ENCODE measurements at regions not wholly inside any gene's neighbourhood (a gene's known extent, or its start where the extent isn't known, plus 50 kb on each side); places are given as distances from the start of the nearest gene placed in this dataset.

DNA sequence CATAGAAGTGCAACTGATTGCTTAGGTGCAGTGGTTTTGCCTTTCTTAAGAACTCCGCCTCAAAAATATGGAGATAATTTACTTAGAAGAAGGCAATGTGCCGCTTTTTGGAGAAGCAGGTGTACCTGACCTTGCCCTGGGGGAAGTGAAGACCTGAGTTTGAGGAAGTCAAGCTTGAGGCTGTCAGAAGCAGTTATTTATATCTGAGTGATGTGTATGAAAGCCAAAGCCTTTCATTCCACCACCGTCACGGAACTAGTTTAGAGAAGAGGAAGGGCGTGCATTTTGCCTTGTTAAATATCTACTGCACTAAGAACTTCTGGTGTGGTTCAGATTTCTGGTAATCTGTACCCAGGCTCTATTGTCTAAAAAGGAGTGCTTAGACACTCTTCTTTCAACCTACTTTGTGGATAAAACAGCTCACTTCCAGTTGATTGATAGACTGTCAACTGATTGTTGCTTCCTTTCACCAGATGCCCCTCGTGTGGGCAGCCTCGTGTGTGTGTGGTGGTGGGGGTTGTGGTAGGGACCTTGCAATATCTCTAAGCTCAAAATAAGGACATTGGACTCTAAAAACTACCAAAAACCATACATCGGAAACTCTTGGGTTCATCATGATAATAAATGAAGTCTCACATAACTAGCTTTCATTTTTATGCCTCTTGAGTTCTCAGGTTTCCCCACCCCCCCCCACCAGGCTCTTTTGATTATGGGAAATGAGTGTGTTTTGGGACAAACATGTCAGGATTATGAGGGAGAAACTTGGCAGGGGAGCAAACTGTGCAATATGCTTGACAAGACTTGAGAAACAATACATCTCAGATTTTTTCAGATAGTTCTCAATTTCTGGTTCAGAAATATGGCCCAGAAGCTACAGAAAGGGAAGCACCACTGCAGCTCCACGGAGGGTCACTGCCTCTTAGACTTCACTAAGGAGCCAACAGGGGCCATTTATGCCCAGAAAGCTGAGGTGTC is 78.6 kb downstream of the ARF6 start:
- DNase-seq (ENCODE audit: low spot score), result peak; percentile 71

DNA sequence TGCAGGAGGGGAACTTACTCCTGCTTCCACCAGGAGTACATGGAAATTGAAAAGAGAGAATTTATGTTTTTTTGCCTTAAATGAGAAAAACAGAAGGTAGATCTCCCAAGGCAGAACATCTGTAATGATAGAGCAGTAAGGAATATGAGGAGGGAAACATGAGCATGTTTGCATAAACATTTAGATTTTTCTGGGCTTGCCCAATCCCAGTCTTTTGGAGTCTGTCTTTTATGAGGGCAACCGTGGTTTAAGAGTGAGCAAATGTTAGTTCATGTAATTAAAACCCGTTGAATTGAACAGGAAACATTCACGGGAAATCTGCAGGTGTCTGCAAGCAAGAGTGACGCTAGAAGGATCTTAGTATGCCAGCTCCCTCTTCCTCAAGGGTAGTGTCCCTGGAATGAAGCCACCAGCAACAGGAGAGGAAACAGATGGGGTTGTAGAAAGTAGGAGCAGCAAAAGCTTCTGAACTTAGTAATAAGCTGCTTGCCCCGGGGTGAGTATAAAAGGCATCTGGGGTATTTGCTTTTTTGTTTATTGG is 79.3 kb downstream of the ARF6 start:
- peak; percentile 38 for DNase-seq (ENCODE audit: low spot score)

DNA sequence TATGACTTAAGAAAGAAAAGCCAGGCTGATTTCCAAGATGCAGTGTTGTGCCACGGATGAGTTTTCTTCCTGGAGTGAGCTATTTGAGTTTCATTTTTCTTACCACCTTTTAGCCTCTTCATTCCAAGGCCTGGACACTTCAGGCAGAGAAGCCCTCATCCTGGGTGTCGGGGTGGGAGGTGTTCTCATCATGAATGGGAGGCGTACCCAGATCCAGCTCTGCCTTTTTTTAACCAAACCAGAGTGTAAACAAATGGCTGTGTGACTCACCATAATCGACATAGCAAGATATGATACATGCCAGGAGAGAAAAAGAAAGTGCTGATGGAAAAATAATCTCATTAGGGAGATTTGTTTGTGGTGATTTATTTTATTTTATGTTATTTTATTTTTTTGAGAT is 79.9 kb downstream of the ARF6 start:
- DNase-seq (ENCODE audit: low spot score), result no peak

DNA sequence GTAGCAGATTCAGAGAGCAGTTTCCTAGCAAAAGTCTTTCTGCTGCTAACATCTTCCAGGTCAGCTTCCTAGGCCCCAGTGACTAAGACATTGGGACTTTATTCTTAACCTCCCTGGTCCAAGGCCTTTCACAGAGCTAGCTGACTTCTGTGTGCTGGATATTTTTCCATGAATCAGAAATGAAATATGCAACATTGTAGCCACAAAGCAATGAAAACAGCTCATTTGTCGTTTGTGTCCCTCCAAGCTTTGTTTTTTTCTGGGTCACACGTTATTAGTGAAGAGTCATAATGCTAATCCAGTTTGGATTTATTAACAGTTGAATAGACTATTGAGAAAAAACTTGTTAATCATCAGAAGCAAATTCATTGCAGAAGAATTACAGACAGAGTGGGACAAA is 82.4 kb downstream of the ARF6 start:
- DNase-seq (ENCODE audit: low spot score), result no peak

DNA sequence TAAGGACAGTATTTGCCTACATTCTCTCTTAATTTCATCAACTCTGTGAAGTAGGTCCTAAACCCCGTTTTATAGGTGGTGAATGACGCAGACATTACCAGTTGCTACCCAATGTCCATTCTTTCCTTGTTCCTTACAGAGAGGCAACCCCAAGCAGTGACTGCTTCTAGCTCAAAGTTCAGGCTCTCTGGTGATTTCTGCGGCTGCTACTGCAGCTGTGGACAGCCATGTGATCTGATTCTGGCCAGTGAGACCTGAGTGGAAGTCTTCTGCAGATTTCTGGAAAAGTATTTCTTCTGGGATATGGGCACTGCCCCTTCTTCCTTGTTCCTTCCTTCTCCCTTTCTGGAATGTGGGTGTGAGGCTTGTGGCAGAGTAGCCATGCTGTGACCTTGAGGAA is 82.9 kb downstream of the ARF6 start:
- DNase-seq (ENCODE audit: low spot score), result no peak

DNA sequence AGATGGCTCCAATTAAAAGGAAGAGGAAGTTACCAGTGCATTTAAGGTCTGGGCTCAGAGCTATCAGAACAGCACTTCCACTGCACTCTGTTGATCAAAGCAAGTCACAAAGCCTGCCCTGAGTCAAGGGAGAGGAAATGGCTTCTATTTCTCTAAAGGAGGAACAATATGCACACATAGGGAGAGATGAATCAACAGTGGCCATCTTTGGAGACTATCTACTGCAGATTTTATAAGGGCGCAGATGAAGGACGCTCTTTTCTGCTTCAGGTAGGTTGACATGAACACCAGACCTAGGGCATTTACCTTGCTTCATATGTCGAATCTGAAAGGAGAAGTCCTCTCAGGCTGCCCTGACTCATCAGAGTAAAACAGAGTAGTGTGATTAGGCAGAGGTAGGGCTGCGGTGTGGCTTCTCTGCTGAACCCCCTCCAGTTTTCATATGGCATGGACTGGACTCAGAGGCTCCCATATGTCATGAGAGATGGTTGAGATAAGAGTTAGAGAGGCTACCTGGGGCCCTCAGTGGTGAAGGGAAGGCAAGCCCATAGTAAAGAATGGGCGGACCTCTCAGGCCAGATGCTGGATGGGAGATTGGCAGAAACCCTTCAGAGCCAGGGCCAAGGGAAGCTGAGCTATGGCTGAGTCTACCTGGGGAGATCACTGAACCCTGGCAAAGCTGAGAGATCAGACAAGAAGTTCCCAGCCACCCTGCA is 84.4 kb downstream of the ARF6 start:
- peak; percentile 28 for DNase-seq (ENCODE audit: low spot score)

DNA sequence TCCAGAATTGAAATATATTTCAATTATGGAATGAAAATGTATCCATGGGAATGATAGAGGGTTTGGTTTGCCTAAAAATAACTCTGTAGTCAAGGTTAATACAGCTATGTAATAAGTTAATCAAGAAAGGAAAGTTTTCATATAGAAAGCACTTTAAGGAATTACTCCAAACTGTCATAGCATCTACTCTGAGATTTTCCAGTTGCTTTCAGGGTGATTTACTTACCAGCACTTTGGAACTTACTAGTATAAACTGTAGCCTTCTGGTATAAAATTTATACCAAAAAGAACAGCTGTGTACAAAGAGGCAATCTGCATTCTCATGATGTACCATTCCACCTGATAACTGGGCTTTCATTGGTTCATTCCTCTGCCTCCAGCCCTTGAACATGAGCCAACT is 87.1 kb downstream of the ARF6 start:
- no peak for DNase-seq (ENCODE audit: low spot score)

DNA sequence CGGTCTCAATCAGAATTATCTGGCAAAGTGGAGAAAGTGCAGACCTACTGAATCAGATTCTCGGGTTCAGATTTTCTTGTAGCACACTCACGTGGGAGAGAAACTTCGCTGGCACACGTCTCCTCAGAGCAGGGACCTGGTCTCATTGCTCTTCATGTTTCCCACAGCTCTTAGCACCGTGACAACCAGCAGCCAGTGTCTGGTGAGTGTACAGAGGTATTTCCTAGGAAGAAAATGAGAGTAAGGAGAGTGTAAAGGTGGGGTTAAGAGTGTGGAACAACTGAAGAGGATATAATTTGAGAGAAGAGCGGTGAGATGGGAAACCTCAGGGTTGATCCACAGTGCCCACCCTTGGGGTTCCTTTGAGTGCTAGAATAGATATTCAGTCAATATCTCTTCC is 89.2 kb downstream of the ARF6 start:
- no peak for DNase-seq (ENCODE audit: low spot score)

DNA sequence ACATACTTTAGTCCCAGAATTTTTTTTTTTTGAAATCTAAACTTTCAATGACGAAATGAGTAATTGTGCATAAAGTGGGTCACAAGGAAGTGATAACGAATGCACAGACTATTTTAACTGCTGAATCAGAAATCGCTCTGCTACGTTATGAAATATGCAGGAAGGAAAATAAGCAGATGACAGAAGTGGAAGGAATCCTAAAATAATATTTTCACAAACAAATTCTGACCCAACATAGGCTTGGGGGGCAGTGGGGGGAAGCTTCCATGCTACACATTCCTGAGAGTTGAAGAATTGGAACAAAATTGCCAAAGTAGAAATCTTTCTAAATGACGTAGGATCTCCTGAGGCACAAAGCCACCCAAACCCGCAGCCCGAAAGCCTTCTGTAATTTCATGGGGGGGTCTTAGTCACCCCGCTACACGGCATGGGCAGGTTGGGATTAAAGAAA is 89.6 kb downstream of the ARF6 start:
- DNase-seq (ENCODE audit: low spot score), result no peak

DNA sequence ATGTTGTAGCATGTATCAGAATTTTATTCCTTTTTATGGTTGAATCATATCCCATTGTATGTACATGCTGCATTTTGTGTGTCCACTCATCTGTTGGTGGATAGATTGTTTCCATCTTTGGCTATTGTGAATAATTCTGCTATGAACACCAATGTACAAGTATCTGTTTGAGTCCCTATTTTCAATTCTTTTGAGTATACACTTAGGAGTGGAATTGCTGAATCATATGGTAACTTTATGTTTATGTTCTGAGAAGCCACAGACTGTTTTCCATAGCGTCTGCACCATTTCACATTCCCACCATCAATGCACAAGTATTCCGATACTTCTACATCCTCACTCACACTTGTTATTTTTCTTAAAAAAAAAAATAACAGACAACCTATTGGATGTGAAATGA is 91.5 kb downstream of the ARF6 start:
- DNase-seq (ENCODE audit: low spot score), result no peak

DNA sequence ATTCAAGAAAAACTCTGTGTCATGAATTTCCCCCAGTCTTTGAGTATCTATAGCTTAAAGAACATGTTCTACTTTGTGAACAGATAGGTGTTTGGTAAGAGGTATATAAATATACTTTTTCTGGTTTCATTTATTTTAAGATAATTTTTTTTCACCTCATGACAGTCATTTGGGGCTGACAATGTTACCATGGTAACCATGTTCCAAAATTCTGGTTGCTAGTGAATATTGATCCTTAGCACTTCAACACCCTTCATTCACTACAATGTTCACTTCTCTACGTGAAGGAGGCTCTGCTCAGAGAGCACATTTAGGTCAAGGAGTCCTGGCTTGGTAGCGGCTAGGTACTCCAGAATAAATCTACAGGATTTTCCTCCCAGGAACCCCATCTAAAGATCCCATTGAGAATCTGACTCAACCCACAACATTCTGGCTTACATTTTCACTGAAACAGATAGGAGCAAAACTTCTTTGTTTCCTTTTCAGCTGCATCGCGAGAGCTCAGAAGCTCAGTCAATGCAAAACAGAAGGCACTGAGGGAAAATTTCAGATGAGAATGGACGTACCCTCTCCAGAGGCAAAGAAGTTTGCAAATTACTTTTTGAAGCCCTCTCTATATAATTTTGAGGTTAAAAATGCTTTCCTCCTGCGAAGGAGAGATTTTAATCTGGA is 93.6 kb downstream of the ARF6 start:
- no peak for DNase-seq (ENCODE audit: low spot score)

DNA sequence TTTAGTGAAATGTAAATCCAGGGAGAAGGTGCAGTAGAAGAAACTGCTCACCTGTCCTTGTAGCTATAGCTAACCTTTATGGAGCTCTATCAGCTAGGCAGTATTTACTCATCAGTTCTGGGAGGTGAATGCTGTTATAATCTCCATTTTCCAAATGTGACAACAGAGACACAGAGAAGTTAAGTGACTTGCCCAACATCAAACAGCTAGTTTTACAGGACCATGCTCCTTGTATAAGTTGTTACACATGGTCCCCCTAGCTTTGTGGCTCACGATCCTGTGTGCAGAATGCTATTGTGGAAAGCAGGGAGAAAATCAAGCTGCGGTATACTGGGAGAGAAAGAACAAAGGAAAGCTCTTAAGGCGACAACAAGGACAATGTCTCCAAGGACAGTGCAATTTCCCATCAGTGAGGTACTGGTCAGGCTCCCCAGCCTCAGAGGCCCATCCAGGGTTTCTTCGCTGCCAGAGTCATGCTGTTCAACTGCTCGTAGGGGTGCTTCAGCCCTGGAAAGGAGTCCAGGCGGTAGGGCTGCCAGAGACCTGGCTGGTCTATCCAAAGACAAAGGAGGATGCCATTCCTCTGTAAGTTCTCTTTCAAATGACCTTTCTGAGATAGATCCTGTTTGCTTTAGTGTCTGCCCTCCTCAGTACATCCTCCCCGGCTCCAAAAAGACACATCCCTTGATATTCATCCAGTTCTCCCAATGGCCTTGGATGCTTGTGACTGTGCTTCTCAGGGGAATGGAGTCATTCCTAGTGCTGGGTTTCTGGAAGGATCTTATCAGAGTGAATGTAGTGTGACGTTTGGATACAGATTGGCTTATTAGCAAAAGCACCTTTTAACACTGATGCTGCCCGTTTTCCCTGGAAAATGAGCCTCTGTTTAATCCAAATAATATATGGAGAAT is 95.5 kb downstream of the ARF6 start:
- no peak for DNase-seq (ENCODE audit: low spot score)

DNA sequence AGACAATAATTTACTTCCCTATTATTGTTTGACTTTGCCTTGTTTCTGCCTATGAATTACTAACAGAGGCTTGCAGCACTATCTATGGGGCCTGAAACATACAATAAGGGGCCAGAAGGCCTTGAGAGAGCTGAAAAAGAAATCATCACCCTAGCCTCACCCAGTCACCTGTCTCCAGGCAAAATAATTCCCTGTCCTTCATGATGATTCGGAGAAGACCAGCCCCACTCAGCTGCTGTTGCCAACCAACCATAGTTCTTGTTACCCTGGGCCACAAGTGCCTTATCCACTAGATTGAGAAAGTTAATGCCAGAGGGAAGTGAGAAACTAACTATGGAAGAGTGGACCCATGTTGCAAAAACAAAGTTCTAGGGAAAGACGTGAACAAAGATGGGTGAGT is 97.1 kb downstream of the ARF6 start:
- DNase-seq (ENCODE audit: low spot score), result no peak

DNA sequence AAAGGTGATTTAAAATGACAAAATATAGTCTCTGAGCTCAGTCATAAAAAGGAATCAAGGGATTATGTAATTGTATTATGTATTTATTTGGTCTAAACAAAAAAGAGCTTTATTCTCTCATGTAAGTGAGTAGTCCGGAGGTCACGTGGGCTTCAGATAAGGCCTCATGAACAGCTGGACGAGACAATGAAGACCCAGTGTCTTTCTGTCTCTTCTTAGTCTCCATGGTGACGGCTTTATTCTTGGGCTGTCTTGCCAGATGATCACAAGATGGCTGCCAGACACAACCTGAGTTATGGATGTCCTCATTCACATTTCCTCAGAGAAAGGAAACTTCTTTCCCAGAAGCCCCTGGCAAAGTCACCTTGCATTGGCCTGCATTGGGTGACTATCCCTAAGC is 98.6 kb downstream of the ARF6 start:
- no peak for DNase-seq (ENCODE audit: low spot score)

DNA sequence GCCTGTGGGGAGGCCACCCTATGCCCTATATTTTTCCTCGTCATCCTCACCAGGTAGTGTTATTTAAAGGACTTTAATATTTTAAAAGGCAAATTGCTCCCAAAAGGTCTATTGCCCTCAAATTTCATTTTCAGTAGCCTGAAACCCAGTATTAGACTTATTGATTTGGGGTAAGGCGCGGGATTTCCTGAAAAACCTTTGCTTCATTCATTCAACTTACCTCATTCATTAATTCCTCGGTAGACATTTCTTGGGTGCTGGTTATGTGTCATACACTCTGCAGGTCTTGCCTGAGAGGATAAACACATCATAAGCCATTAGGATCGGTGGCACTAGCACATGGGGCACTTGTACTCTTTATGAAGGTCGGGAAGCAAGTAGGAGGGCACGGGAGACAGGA is 99.2 kb downstream of the ARF6 start:
- no peak for DNase-seq (ENCODE audit: low spot score)

DNA sequence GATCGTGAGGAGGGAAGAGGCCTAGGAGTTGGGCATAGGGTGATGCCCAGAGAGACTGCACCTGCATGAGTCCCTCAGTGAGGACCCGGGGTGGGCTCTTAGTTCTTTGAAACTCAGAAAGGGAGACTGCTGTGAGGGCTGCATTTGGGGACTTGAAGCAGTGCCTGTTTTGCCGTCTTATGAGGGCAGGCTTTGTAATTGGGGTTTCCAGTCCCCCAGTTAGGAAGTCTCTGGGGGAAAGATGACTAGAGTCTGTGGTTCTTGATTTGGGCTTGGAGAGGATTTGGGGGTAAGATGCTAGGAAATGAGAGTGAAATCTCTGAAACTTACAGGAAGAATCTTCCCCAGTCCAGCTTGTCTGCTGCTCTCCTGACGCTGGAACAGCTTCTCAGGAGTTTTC is 99.6 kb downstream of the ARF6 start:
- no peak for DNase-seq (ENCODE audit: low spot score)

DNA sequence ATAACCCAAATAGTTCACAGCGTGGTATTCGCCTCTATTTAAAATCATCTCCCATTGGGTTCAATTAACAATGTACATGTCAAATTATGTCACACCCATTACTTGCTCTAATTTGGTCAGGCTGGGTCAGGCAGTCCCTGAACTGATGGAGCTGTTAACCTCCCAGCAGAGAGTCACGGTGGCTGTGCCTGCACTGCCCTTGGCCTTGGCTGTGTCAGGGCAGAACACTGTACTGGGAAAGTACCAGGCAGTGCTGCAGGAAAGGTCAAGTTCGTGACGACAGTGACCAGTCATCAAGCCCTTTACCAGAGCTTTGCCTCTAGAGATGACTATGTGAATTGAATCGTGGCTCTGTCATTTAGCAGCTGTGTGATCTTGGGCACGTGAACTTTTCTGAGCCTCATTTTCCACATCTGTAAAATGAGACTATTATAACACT is 100.0 kb downstream of the ARF6 start:
- DNase-seq (ENCODE audit: low spot score), result no peak

DNA sequence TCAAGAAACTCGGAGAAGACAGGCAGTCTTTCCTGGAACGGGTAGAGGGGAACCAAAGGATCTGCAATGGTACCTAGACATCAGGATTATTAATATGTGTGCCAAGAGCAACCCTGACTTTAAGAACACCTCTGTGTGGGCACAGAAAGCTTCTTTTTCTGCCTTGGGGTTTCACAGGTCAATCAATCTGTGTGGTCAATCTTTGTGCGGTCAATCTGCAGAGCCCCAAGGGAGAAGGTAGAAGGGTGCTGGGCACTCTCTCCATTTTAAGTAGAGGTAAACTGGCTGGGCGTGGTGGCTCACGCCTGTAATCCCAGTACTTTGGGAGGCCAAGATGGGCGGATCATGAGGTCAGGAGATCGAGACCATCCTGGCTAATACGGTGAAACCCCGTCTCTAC is 100.7 kb downstream of the ARF6 start:
- DNase-seq (ENCODE audit: low spot score), result no peak

DNA sequence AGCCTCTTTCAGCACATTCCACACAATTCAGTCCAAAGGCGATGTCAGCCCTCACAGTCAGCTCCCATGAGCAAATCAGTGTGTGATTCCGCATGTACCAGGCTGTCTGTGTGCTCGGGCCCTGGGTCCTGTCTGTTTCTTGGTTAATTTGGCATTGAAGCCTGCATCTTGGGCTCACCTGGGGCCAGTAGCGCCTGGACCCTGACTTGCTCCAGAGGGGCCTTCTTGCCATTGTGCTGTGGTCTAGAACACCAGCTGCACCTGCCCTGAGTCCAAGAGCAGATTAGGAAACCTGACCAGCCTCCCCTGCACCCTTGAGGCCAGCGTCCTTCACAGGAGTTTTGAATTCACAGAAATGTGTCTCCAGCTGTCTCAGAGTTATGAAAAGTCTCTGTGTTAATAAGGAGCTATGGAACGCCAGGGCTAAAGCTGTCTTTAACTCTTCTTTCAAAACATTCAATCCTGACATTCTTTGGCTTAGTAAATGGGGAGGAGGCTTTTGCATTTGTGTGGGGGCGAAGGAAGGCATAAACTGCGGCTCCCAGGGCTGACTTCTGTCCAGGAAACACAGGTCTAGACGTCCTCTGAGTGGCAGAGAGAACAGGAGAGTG is 102.2 kb downstream of the ARF6 start:
- DNase-seq (ENCODE audit: low spot score), result no peak

DNA sequence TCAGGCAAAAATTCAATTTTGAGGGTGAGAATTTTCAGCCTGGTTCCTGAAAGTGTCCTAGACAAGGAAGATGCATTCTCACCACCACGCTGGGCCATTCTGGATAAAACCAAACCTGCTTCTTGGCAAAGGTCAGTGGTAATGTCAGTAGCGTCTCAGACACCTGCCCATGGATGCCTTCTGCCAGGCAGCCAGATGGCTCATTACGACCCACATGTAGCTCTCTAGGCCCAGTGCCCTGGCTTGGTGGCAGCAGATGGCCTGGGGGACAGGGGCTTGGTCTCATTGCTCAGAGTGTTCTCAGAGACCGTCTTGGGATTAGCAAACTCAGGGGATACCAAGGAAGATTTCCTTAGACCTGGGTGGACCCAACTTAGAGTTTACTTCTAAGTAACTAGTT is 105.1 kb downstream of the ARF6 start:
- no peak for DNase-seq (ENCODE audit: low spot score)

Measured in pons (tissue), 1 donor.